ENCODE measurements at regions not wholly inside any gene's neighbourhood (a gene's known extent, or its start where the extent isn't known, plus 50 kb on each side); places are given as distances from the start of the nearest gene placed in this dataset.
"Not testable (repeated sequence)": the region's sequence is repeated elsewhere in the genome, so short reads cannot be mapped to it uniquely, and the experiment has no call there.

DNA sequence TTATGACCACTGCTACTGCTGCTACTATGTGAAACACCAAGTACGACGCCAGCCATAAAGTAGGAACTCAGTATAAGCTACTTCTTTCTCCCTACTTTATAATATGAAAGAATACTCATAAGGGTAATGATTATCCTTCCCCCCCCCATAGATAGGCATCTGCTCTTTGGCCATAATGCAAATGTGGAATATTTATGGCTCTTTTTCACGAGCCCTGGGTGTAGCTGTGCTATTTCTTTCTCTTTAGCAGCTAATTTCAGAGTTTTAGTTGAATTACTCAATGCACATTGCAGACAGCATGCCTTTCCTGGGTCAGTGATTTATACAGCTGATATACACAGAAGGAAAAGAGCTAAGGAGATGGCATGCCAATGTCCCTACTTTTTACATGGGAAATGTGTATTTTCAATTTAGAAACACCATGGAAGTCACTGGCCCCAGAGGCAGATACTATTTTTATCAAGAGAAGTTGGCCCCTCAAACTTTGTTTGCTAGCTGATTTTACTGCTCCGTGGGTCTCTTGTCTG lies 234.1 kb upstream of the KIAA1217 start:
- Mint-ChIP-seq H3K4me3 (no peak overlapping the region), H3K9me3 (peaks cover 4% of the 10 kb centered on the region), H3K4me1 (ENCODE audit: low read depth) (no peaks in the 10 kb centered on the region), H3K36me3 (ENCODE audit: low read depth) (no peaks in the 10 kb centered on the region), H3K27ac (no peak overlapping the region), H3K27me3 (ENCODE audit: insufficient read depth) (no peaks in the 10 kb centered on the region)
- no peak for DNase-seq (ENCODE audit: low spot score)
- intact Hi-C loops (cut with micrococcal nuclease) = no loop called here

DNA sequence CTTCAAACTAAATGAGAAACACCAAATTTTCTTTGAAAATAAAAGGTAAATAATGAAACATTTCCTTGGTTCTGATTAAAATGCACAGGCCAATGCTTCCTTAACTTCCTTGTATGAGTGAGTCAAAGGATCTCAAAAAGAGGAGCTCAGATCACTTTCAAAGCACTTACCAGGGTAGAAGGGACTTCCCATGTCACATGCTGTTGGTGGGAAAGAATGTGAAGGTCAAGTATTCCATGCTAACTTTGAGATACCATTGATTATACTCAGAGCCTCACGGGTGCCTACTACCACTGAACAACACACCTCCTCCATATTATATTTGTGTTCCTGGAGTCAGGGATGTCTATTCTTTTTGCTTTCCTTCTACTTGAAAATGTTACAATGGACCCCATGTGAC lies 233.5 kb upstream of the KIAA1217 start:
- H3K9me3 Mint-ChIP-seq = peaks cover 4% of the 10 kb centered on the region
- no peaks in the 10 kb centered on the region for H3K4me1 Mint-ChIP-seq (ENCODE audit: low read depth)
- no peak overlapping the region for H3K4me3 Mint-ChIP-seq
- no peaks in the 10 kb centered on the region for H3K36me3 Mint-ChIP-seq (ENCODE audit: low read depth)
- no peak overlapping the region for H3K27ac Mint-ChIP-seq
- no peaks in the 10 kb centered on the region for H3K27me3 Mint-ChIP-seq (ENCODE audit: insufficient read depth)
- no peak for DNase-seq (ENCODE audit: low spot score)
- intact Hi-C loops (cut with micrococcal nuclease) = no loop called here

DNA sequence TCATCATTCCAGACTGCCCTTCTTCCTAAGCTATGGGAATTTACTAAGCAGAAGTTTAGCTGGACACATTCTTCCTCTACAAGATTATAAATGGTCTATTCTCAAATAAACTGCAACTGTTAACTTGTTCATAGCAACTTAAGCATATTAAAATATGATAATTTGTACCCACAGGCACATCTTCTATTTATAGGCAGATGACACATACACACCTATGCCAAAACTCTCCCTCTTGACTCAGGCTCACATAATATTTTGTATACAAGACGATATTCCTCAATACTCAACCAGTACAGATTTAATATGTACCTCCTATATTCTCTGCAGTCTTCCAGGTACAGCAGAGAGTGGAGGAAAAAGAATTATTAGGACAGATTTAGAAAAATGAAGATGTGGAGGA lies 232.7 kb upstream of the KIAA1217 start:
- no peak for DNase-seq (ENCODE audit: low spot score)
- intact Hi-C loops (cut with micrococcal nuclease) = no loop called here
- Mint-ChIP-seq H3K27me3 (ENCODE audit: insufficient read depth) (no peaks in the 10 kb centered on the region), H3K36me3 (ENCODE audit: low read depth) (no peaks in the 10 kb centered on the region), H3K4me1 (ENCODE audit: low read depth) (no peaks in the 10 kb centered on the region), H3K27ac (no peak overlapping the region), H3K4me3 (no peak overlapping the region), H3K9me3 (peaks cover under 1% of the 10 kb centered on the region)

DNA sequence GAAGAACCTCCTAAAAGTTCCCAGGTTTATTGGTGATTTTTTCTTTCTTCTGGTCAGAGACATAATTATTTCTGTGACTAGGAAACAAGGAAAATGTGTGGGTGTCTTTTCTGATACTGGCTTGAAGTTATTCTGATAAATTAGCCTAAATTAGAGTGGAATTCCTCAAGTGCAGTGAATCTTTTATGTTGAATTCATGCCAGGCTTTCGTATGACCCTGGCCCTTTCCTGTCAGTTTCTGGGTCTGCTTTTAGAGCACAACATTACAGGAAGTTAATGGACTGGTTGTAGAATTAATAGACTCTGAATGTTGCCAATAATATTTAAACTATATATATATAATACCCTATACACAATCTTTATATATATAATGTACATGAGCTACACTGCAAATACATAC lies 230.6 kb upstream of the KIAA1217 start:
- DNase-seq (ENCODE audit: low spot score) = no peak
- H3K36me3 Mint-ChIP-seq (ENCODE audit: low read depth) = no peaks in the 10 kb centered on the region
- intact Hi-C loops (cut with micrococcal nuclease) = no loop called here
- no peak overlapping the region for H3K4me3 Mint-ChIP-seq
- no peaks in the 10 kb centered on the region for H3K27me3 Mint-ChIP-seq (ENCODE audit: insufficient read depth)
- H3K27ac Mint-ChIP-seq = no peak overlapping the region
- H3K4me1 Mint-ChIP-seq (ENCODE audit: low read depth) = no peaks in the 10 kb centered on the region
- H3K9me3 Mint-ChIP-seq = no peaks in the 10 kb centered on the region

DNA sequence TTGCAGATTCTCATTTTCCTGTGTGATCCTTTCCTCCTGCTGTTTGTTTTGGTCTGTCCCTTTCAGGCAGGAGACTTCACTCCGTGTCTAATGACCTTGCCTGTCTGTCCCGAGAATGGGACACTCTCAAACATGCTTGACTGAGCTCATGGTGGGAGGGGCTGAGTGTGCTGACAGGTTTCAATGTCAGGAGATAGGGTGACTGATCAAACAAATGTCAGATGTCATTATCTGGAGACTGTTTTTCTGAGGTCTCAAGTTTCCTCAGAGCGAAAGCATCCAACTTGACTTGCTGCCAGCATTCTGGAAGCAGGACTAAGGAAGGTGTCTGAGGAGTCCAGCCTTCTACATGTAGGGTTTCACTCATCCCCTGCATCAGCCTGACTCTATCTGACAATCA lies 228.8 kb upstream of the KIAA1217 start:
- Mint-ChIP-seq H3K27me3 (ENCODE audit: insufficient read depth) (no peaks in the 10 kb centered on the region), H3K9me3 (no peaks in the 10 kb centered on the region), H3K4me3 (no peak overlapping the region), H3K36me3 (ENCODE audit: low read depth) (no peaks in the 10 kb centered on the region), H3K27ac (no peak overlapping the region), H3K4me1 (ENCODE audit: low read depth) (no peaks in the 10 kb centered on the region)
- no peak for DNase-seq (ENCODE audit: low spot score)
- intact Hi-C loops (cut with micrococcal nuclease) = no loop called here

DNA sequence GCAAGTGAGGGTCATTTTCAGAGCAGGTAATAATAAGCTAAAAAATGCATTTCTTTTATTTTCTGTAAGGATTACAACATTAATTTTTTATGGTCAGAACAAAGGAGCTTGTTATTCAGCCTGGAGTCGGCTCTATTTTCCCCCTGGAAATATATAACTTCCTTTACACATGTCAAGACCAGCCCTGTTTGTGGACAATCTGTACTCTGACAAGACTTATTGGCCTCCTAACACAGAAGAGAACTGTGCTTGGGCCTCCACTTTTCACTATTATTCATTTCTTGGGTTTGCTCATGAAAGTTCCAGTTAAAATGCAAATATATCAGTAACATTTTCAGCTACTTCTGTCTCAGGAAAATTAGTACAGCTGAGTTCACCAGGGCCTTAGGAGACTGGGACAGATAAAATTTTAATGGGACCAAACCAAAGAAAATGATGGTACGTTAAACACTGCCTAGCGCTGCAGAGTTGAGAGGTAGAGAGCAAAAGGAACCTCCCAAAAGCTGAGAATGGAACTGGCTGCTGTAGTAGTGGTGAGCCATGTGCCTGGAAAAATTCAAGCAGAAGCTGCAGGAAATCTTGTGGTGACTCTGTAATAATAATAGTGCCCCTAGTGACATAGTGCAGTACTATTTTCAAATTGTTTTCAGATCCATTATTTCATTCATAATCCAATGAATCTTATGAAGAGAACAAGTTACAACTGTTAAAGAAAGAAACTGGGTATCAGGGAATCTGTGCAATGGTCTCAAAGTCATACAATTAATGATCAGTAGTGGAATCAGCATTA lies 227.2 kb upstream of the KIAA1217 start:
- Mint-ChIP-seq H3K36me3 (ENCODE audit: low read depth) (no peaks in the 10 kb centered on the region), H3K4me3 (no peak overlapping the region), H3K27ac (no peak overlapping the region), H3K9me3 (no peaks in the 10 kb centered on the region), H3K27me3 (ENCODE audit: insufficient read depth) (no peaks in the 10 kb centered on the region), H3K4me1 (ENCODE audit: low read depth) (no peaks in the 10 kb centered on the region)
- intact Hi-C loops (cut with micrococcal nuclease) = no loop called here
- no peak for DNase-seq (ENCODE audit: low spot score)

DNA sequence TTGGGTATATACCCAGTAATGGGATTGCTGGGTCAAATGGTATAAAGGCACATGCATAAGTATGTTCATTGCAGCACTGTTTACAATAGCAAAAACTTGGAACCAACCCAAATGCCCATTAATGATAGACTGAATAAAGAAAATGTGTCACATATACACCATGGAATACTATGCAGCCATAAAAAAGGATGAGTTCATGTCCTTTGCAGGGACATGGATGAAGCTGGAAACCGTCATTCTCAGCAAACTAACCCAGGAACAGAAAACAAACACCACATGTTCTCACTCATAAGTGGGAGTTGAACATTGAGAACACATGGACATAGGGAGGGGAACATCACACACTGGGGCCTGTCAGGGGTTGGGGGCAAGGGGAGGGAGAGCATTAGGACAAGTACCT lies 224.5 kb upstream of the KIAA1217 start:
- H3K9me3 Mint-ChIP-seq; H3K4me1 Mint-ChIP-seq (ENCODE audit: low read depth); H3K36me3 Mint-ChIP-seq (ENCODE audit: low read depth); H3K27ac Mint-ChIP-seq; DNase-seq (ENCODE audit: low spot score); intact Hi-C loops (cut with micrococcal nuclease); H3K27me3 Mint-ChIP-seq (ENCODE audit: insufficient read depth); H3K4me3 Mint-ChIP-seq: not testable (repeated sequence)

DNA sequence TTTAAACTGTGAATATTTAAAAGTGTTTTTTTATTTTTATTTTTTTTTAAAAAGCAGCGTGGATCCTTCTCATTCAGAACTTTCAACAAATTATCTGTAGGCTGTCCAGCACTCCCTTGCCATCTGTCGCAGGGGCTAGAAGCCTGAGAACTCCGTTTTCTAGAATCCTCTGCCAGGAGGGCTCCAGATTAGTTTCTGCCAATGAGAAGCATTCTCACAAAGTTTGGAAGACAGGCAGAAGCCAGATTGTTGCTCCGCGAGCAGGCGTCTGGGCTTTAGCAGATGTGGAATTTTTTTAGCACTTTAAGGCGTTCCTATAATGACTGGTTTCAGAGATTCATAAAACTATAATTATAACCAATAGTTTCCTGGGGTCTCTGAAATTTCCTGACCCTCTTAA lies 220.9 kb upstream of the KIAA1217 start:
- Mint-ChIP-seq H3K9me3 (no peaks in the 10 kb centered on the region), H3K4me1 (ENCODE audit: low read depth) (no peaks in the 10 kb centered on the region), H3K36me3 (ENCODE audit: low read depth) (no peaks in the 10 kb centered on the region), H3K27ac (no peak overlapping the region), H3K27me3 (ENCODE audit: insufficient read depth) (peaks cover 3% of the 10 kb centered on the region), H3K4me3 (no peak overlapping the region)
- DNase-seq (ENCODE audit: low spot score) = no peak
- intact Hi-C loops (cut with micrococcal nuclease) = no loop called here

DNA sequence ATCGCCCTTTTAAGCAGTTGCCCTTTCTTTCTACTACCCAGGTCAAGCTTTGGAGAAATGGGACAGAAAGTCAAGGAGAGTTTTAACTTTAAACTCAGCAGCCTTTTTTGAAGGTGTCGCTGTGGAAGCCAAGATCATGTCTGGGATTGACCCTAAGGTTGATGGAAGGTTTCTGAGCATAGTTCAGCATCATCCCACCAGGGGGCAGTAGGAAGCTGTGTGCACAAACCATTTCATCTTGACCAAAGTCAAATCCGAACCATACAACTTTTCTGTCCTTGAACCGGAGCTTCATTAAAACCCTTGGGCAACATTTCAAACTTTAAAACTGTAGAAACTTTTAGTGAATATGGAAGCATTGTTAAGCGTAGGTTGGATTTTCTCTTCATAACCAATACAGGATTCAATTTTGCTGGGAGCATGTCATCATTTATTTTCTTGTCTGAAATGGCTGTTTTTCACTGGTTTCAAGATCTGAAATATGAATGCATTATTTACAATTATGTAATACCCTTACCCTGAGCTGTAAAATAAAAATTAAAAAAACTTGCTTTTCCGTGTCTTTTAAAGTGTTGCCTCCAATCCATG lies 214.4 kb upstream of the KIAA1217 start:
- Mint-ChIP-seq H3K27ac (no peak overlapping the region), H3K27me3 (ENCODE audit: insufficient read depth) (no peaks in the 10 kb centered on the region), H3K36me3 (ENCODE audit: low read depth) (no peaks in the 10 kb centered on the region), H3K4me3 (no peak overlapping the region), H3K4me1 (ENCODE audit: low read depth) (no peaks in the 10 kb centered on the region), H3K9me3 (no peaks in the 10 kb centered on the region)
- intact Hi-C loops (cut with micrococcal nuclease) = loop anchor here (1.0 to 10.0 kb wide), 4 partner anchors 325 to 840 kb away; no protein-coding TSS in a partner anchor
- DNase-seq (ENCODE audit: low spot score) = peak; percentile 5

DNA sequence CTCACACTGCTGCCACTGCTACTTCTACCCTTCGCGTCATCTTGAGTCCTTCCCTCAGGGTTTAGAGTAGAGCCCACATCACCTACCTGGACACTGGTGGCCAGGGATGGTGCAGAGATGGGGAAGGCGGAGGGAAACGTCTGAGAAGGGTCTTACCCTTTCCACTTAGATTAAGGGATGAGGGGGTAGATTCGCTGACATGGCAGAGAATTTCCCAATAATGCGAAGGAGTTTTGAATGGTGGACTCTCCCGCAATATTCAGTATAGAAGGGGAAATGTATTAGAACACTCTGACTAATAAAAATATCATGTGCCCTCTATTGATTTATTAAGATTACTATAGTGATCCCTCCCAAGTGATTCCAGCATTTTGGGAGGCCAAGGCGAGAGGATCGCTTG lies 209.5 kb upstream of the KIAA1217 start:
- Mint-ChIP-seq H3K36me3 (ENCODE audit: low read depth) (no peaks in the 10 kb centered on the region), H3K27me3 (ENCODE audit: insufficient read depth) (no peaks in the 10 kb centered on the region), H3K4me1 (ENCODE audit: low read depth) (no peaks in the 10 kb centered on the region), H3K4me3 (no peak overlapping the region), H3K27ac (no peak overlapping the region), H3K9me3 (no peaks in the 10 kb centered on the region)
- no peak for DNase-seq (ENCODE audit: low spot score)
- intact Hi-C loops (cut with micrococcal nuclease) = loop anchor here (10.0 kb wide), 1 partner anchor 845 kb away; no protein-coding TSS in a partner anchor

DNA sequence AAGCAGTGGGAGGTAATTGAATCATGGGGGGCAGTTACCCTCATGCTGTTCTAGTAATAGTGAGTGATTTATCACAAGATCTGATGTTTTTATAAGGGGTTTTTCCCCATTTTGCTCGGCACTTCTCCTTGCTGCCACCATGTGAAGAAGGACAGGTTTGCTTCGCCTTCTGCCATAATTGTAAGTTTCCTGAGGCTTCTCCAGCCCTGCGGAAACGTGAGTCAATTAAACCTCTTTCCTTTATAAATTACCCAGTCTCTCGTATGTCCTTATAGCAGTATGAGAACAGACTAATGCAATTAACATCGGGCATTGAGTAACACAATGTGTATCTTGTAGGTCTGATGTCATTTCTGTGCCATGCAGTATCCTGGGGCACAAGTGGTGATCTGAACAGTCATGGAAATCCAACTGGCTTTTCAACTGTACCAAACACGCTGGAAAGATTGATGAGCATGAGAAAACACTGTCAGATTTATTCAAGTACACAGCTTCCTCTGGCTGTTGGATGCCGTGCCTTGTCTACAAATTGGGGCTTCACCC lies 208.6 kb upstream of the KIAA1217 start:
- intact Hi-C loops (cut with micrococcal nuclease) = no loop called here

DNA sequence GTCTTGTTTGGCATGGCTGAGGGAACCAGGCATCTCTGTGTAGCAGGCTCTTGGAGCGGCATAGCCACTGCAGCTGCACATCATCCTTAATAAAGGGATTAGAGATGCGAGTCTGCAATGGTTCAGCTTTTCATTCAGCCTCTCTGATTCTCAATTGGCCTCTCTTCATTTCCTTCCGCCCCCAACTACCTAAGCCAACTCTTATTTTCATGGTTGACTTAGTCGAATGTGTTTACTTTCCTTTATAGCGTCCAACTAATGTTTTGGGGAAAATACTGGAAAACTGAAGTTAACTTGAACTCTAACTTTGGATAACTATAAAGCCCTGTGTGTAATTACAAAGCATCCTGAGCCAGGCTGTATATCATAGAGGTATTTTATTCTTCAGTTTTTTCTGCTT lies 202.2 kb upstream of the KIAA1217 start:
- no peak for DNase-seq (ENCODE audit: low spot score)
- Mint-ChIP-seq H3K36me3 (ENCODE audit: low read depth) (no peaks in the 10 kb centered on the region), H3K27me3 (ENCODE audit: insufficient read depth) (no peaks in the 10 kb centered on the region), H3K4me3 (no peak overlapping the region), H3K9me3 (no peaks in the 10 kb centered on the region), H3K4me1 (ENCODE audit: low read depth) (no peaks in the 10 kb centered on the region), H3K27ac (no peak overlapping the region)
- intact Hi-C loops (cut with micrococcal nuclease) = no loop called here

More for the DNA sequence above, 208.6 kb upstream of the KIAA1217 start:
- no peak for DNase-seq (ENCODE audit: low spot score)
- Mint-ChIP-seq H3K4me1 (ENCODE audit: low read depth) (no peaks in the 10 kb centered on the region), H3K4me3 (no peak overlapping the region), H3K27ac (no peak overlapping the region), H3K9me3 (no peaks in the 10 kb centered on the region), H3K27me3 (ENCODE audit: insufficient read depth) (no peaks in the 10 kb centered on the region), H3K36me3 (ENCODE audit: low read depth) (no peaks in the 10 kb centered on the region)

DNA sequence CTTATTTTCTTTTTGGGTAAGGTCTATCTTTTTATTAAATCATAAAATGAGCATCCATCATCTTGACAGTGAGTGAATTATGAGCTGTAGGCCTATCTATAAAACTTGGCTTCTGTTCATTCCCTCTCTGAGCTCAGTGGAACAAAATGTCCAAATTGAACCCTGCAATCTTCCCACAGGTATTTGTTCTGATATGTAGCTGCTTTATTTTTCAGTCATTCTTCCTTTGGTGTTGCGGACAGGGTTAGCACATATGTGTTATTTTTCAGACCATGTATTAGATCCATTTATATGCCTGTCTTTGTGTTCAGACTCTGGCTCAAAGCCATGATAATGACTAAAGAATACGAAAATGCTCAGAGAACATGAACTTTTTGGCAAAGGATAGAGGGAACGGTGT lies 201.6 kb upstream of the KIAA1217 start:
- intact Hi-C loops (cut with micrococcal nuclease) = no loop called here
- no peaks in the 10 kb centered on the region for H3K4me1 Mint-ChIP-seq (ENCODE audit: low read depth)
- no peaks in the 10 kb centered on the region for H3K9me3 Mint-ChIP-seq
- DNase-seq (ENCODE audit: low spot score) = no peak
- H3K4me3 Mint-ChIP-seq = no peak overlapping the region
- no peaks in the 10 kb centered on the region for H3K36me3 Mint-ChIP-seq (ENCODE audit: low read depth)
- no peak overlapping the region for H3K27ac Mint-ChIP-seq
- no peaks in the 10 kb centered on the region for H3K27me3 Mint-ChIP-seq (ENCODE audit: insufficient read depth)
